PFSK-1 (cell line): ENCODE measurements at regions not wholly inside any gene's neighbourhood (a gene's known extent, or its start where the extent isn't known, plus 50 kb on each side); places are given as distances from the start of the nearest gene placed in this dataset.

ENCODE experiments used
- FOXP2 ChIP-seq: optimal IDR thresholded peaks from 2 replicates; pipeline ENCODE3; 2011; ENCODE audit warnings: borderline replicate concordance, control low read depth, inconsistent platforms; ENCODE audit not compliant: insufficient read depth; ENCODE audit errors: extremely low read length, extremely low read depth
- POLR2AphosphoS5 ChIP-seq: IDR thresholded peaks from 2 replicates; pipeline ENCODE4 v1.6.1; 2012; ENCODE audit warnings: low read depth, mild to moderate bottlenecking, control low read depth, low read length, moderate library complexity
- REST ChIP-seq, 2 experiments: IDR thresholded peaks; 2 replicates each; pipeline versions ENCODE4 v1.6.1 to v1.8.0; 2011 to 2012; ENCODE audit warnings: low read depth in 2 of 2, low read length in 2 of 2, control low read depth in 1 of 2, inconsistent platforms in 1 of 2, mild to moderate bottlenecking in 1 of 2, moderate library complexity in 1 of 2; ENCODE audit not compliant: insufficient read depth in 1 of 2

DNA sequence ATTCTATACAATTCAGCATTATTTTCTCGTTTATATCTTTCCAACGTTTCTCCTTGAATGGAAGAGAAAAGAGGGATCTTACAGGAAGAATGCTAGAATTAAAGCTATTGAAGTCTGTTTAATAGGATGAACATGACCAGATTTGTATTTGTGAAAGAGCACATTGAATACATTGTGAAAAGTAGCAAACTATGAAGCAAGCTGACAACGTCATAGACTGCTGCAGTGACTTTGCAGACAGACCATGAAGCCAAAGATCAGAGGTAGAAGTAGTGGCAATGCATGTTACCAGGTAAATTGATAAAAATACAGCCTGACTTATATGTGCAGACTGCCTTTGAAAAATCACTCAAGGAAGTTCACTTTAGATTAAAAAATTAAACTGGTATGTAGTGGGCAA, 146.1 kb downstream of the RASSF9 start:
- TF ChIP-seq POLR2AphosphoS5, result no peak
- no peak for TF ChIP-seq REST (IDR thresholded peaks at IDR 0.05; ENCODE audit: insufficient read depth in 1 of 2, low read depth in 2 of 2, low read length in 2 of 2)
- TF ChIP-seq FOXP2, result no peak
